KMS-11 (cell line): ENCODE measurements at regions not wholly inside any gene's neighbourhood (a gene's known extent, or its start where the extent isn't known, plus 50 kb on each side); places are given as distances from the start of the nearest gene placed in this dataset.

Source experiments
- H2AFZ ChIP-seq: fragments of 200-600 bp; sonication (generic); 2 replicates; pipeline ENCODE4 v1.6.1; 2016; ENCODE audit warnings: antibody characterized with exemption, mixed run types, low read depth
- H3K27ac ChIP-seq: fragments of 200-600 bp; sonication (generic); 2 replicates; pipeline ENCODE4 v1.6.1; 2016; ENCODE audit warnings: mild to moderate bottlenecking, mixed run types
- H3K27me3 ChIP-seq: fragments of 200-600 bp; sonication (generic); 2 replicates; pipeline ENCODE4 v1.6.1; 2017; ENCODE audit warnings: mild to moderate bottlenecking, low read depth, mixed run types, moderate library complexity; ENCODE audit not compliant: insufficient read depth
- H3K36me3 ChIP-seq: fragments of 200-600 bp; sonication (generic); 2 replicates; pipeline ENCODE4 v1.6.1; 2017; ENCODE audit warnings: mild to moderate bottlenecking, mixed run types; ENCODE audit not compliant: insufficient read depth
- H3K4me1 ChIP-seq: fragments of 200-600 bp; sonication (generic); 2 replicates; pipeline ENCODE4 v1.6.1; 2016; ENCODE audit warnings: mild to moderate bottlenecking, low read depth, mixed run types; ENCODE audit not compliant: poor library complexity, severe bottlenecking
- H3K4me2 ChIP-seq: fragments of 200-600 bp; sonication (generic); 2 replicates; pipeline ENCODE4 v1.7.0; 2016; ENCODE audit warnings: mild to moderate bottlenecking, mixed run types
- H3K4me3 ChIP-seq: fragments of 200-600 bp; sonication (generic); IDR thresholded peaks from 2 replicates; pipeline ENCODE4 v1.6.1; 2017; ENCODE audit warnings: low read depth, low read length, mixed read lengths; ENCODE audit not compliant: insufficient read depth
- H3K79me2 ChIP-seq: fragments of 200-600 bp; sonication (generic); 2 replicates; pipeline ENCODE4 v1.6.1; 2016; ENCODE audit warnings: low read depth, mixed run types; ENCODE audit not compliant: insufficient read depth
- H3K9ac ChIP-seq: fragments of 200-600 bp; sonication (generic); 2 replicates; pipeline ENCODE4 v1.6.1; 2016; ENCODE audit warnings: mild to moderate bottlenecking, mixed run types
- H4K20me1 ChIP-seq: fragments of 200-600 bp; sonication (generic); 2 replicates; pipeline ENCODE4 v1.6.1; 2016; ENCODE audit warnings: mild to moderate bottlenecking, mixed run types; ENCODE audit not compliant: insufficient read depth
- CTCF ChIP-seq: fragments of 200-600 bp; sonication (generic); conservative IDR thresholded peaks from 2 replicates; pipeline ENCODE4 v1.6.1; 2017; ENCODE audit warnings: low read depth, mild to moderate bottlenecking, antibody characterized with exemption, low read length, moderate library complexity, mixed read lengths

- Histone ChIP-seq H3K9ac (no peak overlapping the region), H3K36me3 (no peaks in the 10 kb centered on the region), H3K27me3 (no peaks in the 10 kb centered on the region), H4K20me1 (no peaks in the 10 kb centered on the region), H3K79me2 (no peaks in the 10 kb centered on the region), H3K4me3 (no peak overlapping the region), H3K4me1 (peaks cover 4% of the 10 kb centered on the region), H2AFZ (no peak overlapping the region), H3K27ac (no peak overlapping the region), H3K4me2 (no peak overlapping the region)
- no peak for TF ChIP-seq CTCF
These were observed 76.4 kb upstream of the BET1 start for GRCh38 chr7:94080551-94080950.

- Histone ChIP-seq H3K27me3 (no peaks in the 10 kb centered on the region), H3K4me1 (peaks cover 4% of the 10 kb centered on the region), H2AFZ (no peak overlapping the region), H3K9ac (no peak overlapping the region), H3K79me2 (no peaks in the 10 kb centered on the region), H3K4me2 (no peak overlapping the region), H3K27ac (no peak overlapping the region), H3K36me3 (no peaks in the 10 kb centered on the region), H4K20me1 (no peaks in the 10 kb centered on the region), H3K4me3 (no peak overlapping the region)
- no peak for TF ChIP-seq CTCF
These were observed 78.0 kb upstream of the BET1 start for GRCh38 chr7:94082126-94082525.

GRCh38 chr7:94087664-94088352 lies 83.7 kb upstream of the BET1 start:
- no peaks in the 10 kb centered on the region for H4K20me1 ChIP-seq
- TF ChIP-seq CTCF: peak; percentile 89
- H3K27ac ChIP-seq: no peak overlapping the region
- peak overlapping the region; percentile 52 for H3K4me2 ChIP-seq
- no peak overlapping the region for H3K9ac ChIP-seq
- H3K36me3 ChIP-seq: no peaks in the 10 kb centered on the region
- no peaks in the 10 kb centered on the region for H3K79me2 ChIP-seq
- H2AFZ ChIP-seq: no peak overlapping the region
- no peak overlapping the region for H3K4me3 ChIP-seq
- peaks cover 13% of the 10 kb centered on the region for H3K4me1 ChIP-seq
- H3K27me3 ChIP-seq: no peaks in the 10 kb centered on the region

GRCh38 chr7:94088560-94088959 lies 84.4 kb upstream of the BET1 start:
- no peak overlapping the region for H3K9ac ChIP-seq
- H3K4me3 ChIP-seq: no peak overlapping the region
- no peaks in the 10 kb centered on the region for H3K36me3 ChIP-seq
- peaks cover 13% of the 10 kb centered on the region for H3K4me1 ChIP-seq
- no peaks in the 10 kb centered on the region for H3K79me2 ChIP-seq
- no peak overlapping the region for H2AFZ ChIP-seq
- H4K20me1 ChIP-seq: no peaks in the 10 kb centered on the region
- no peak overlapping the region for H3K27ac ChIP-seq
- no peak overlapping the region for H3K4me2 ChIP-seq
- TF ChIP-seq CTCF: no peak
- no peaks in the 10 kb centered on the region for H3K27me3 ChIP-seq
